ENCODE measurements at regions not wholly inside any gene's neighbourhood (a gene's known extent, or its start where the extent isn't known, plus 50 kb on each side); places are given as distances from the start of the nearest gene placed in this dataset.
A peak's percentile ranks its signal among the peaks of the same experiment; 100 is the strongest.
"Not testable (repeated sequence)": the region's sequence is repeated elsewhere in the genome, so short reads cannot be mapped to it uniquely, and the experiment has no call there.

DNA sequence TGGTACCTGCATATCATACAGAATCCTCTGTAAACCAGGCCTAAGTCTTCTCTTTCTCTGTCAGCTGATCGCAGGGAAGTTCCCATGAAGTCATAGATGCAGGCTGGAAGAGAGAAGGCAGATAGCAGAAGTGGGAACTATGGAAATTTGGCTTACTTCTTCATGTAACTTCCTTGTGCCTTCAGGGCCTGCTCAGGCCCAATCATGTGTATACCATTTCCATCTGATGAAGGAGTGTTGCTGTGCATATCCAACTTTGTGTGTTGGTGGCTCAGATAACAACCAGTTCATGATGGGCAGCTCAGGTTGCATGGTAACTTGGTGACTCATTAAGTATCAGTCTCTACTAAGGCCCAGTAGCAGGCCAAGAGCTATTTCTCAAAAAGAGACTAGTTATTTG lies 53.1 kb upstream of the CEP295 start:
- DNase-seq: no peak

GRCh38 chr11:93606721-93607120 lies 54.8 kb upstream of the CEP295 start:
- no peak for DNase-seq

GRCh38 chr11:93606314-93606713 lies 55.2 kb upstream of the CEP295 start:
- DNase-seq: no peak

- peak; percentile 9 for DNase-seq
Measured at GRCh38 chr11:93605642-93606041, 55.8 kb upstream of the CEP295 start.

GRCh38 chr11:93604008-93604660 lies 57.3 kb upstream of the CEP295 start:
- DNase-seq: no peak

DNA sequence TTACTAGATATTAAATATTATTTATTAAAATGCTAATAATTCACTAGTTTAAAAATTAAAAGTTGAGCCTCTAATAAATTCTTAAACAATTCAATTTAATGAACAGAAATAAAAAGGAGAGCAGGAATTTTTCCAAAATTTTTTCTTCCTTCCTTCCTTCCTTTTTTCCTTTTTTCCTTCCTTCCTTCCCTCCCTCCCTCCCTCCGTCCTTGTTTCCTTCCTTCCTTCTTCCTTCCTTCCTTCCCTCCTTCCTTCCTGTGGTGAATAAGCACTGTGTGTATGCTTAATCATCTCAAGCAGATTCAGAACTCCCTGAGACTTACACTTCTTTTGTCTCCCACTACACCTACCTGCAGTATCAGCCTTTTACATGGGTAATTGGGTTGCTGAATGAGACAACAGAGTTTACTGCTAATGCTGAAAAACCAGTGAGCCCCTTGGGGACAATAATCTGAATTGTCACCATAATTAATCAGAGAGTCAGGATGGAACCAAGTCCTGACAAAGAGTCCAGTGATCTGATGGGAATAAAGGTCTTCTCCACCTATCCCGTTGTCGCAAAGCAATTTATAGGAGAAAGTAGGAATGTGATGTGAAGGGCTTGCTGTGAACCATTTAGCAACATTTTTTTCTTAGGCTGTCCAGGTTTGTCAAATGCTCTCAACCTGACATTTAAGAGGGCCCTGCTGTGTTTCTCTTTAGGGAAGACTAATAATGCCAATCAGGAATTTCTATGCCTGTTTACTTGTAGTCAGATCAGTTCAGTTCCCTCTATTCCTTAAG lies 58.1 kb upstream of the CEP295 start:
- DNase-seq: no peak

DNA sequence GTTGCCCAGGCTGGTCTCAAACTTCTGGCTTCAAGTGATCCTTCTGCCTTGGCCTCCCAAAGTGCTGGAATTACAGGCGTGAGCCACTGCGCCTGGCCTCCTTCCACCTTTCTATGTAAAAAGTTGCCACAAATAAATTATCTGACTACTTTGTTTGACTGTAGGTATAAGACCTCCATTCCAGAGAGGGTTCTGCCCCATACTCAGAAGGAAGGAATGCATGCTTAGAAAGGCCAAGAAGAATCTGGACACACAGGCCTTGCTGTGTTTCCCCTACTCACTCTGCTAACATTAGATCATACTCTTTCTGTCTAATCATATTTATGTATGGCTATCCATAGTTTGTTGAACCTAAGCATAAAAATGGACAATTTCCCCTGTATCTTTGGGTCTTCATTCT lies 53.0 kb upstream of the SMCO4 start:
- not testable (repeated sequence) for DNase-seq
